ENCODE measurements at regions not wholly inside any gene's neighbourhood (a gene's known extent, or its start where the extent isn't known, plus 50 kb on each side); places are given as distances from the start of the nearest gene placed in this dataset.

DNA sequence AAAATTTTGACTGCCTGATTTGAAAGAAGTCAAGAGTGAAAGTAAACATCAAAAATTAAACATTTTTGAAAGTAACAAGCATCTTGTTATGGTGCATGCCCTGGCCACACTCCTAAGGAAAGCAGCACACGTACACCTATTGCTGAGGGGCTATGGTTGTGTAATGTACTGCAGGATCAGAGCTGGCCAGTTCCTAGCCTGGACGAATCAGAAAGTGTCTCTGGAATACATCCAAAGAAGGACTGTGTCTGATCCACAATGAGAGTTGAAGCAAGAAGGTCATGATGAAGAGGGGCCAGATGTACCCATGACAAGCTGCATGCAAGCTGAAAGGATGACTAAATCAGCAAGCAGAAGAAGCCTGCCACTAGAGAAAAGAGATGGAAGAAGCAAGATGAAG, 618.2 kb downstream of the TLE1 start:
- TF ChIP-seq, protein P1, sequence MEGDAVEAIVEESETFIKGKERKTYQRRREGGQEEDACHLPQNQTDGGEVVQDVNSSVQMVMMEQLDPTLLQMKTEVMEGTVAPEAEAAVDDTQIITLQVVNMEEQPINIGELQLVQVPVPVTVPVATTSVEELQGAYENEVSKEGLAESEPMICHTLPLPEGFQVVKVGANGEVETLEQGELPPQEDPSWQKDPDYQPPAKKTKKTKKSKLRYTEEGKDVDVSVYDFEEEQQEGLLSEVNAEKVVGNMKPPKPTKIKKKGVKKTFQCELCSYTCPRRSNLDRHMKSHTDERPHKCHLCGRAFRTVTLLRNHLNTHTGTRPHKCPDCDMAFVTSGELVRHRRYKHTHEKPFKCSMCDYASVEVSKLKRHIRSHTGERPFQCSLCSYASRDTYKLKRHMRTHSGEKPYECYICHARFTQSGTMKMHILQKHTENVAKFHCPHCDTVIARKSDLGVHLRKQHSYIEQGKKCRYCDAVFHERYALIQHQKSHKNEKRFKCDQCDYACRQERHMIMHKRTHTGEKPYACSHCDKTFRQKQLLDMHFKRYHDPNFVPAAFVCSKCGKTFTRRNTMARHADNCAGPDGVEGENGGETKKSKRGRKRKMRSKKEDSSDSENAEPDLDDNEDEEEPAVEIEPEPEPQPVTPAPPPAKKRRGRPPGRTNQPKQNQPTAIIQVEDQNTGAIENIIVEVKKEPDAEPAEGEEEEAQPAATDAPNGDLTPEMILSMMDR (IDR thresholded peaks at IDR 0.05), result no peak
- no peak for TF ChIP-seq POLR2A (IDR thresholded peaks at IDR 0.05)
